ENCODE measurements at regions not wholly inside any gene's neighbourhood (a gene's known extent, or its start where the extent isn't known, plus 50 kb on each side); places are given as distances from the start of the nearest gene placed in this dataset.
A peak's percentile ranks its signal among the peaks of the same experiment; 100 is the strongest.
"Not testable (repeated sequence)": the region's sequence is repeated elsewhere in the genome, so short reads cannot be mapped to it uniquely, and the experiment has no call there.

- peak; percentile 83 for DNase-seq (ENCODE audit: low spot score)
Observed at GRCh38 chr11:13135385-13136271, 126.5 kb downstream of the RASSF10 start.

GRCh38 chr11:13136272-13136596, 127.1 kb downstream of the RASSF10 start:
- no peak for DNase-seq (ENCODE audit: low spot score)

- DNase-seq (ENCODE audit: low spot score): no peak
Observed at GRCh38 chr11:13137844-13138301, 128.8 kb downstream of the RASSF10 start.

GRCh38 chr11:13139085-13139484, 130.0 kb downstream of the RASSF10 start:
- DNase-seq (ENCODE audit: low spot score): not testable (repeated sequence)

- peak; percentile 49 for DNase-seq (ENCODE audit: low spot score)
Observed at GRCh38 chr11:13140028-13140870, 131.1 kb downstream of the RASSF10 start.

- DNase-seq (ENCODE audit: low spot score): no peak
Observed at GRCh38 chr11:13140873-13141655, 131.9 kb downstream of the RASSF10 start.

GRCh38 chr11:13141731-13142709, 132.9 kb downstream of the RASSF10 start:
- no peak for DNase-seq (ENCODE audit: low spot score)

GRCh38 chr11:13143486-13144297, 133.9 kb upstream of the BMAL1 start:
- DNase-seq (ENCODE audit: low spot score): no peak

GRCh38 chr11:13145461-13145860, 132.1 kb upstream of the BMAL1 start:
- DNase-seq (ENCODE audit: low spot score): no peak

- no peak for DNase-seq (ENCODE audit: low spot score)
Observed at GRCh38 chr11:13149991-13150390, 127.6 kb upstream of the BMAL1 start.

- DNase-seq (ENCODE audit: low spot score): no peak
Observed at GRCh38 chr11:13150487-13150886, 127.1 kb upstream of the BMAL1 start.

- no peak for DNase-seq (ENCODE audit: low spot score)
Observed at GRCh38 chr11:13152264-13152663, 125.3 kb upstream of the BMAL1 start.

GRCh38 chr11:13152736-13153541, 124.7 kb upstream of the BMAL1 start:
- peak; percentile 51 for DNase-seq (ENCODE audit: low spot score)

GRCh38 chr11:13154374-13154773, 123.2 kb upstream of the BMAL1 start:
- DNase-seq (ENCODE audit: low spot score): not testable (repeated sequence)

GRCh38 chr11:13160346-13160745, 117.2 kb upstream of the BMAL1 start:
- DNase-seq (ENCODE audit: low spot score): no peak

- no peak for DNase-seq (ENCODE audit: low spot score)
Observed at GRCh38 chr11:13160806-13161205, 116.8 kb upstream of the BMAL1 start.

- DNase-seq (ENCODE audit: low spot score): no peak
Observed at GRCh38 chr11:13163158-13163557, 114.4 kb upstream of the BMAL1 start.

- no peak for DNase-seq (ENCODE audit: low spot score)
Observed at GRCh38 chr11:13166036-13166435, 111.6 kb upstream of the BMAL1 start.

GRCh38 chr11:13168271-13168670, 109.3 kb upstream of the BMAL1 start:
- peak; percentile 58 for DNase-seq (ENCODE audit: low spot score)

Measured in COLO829 (cell line).